ENCODE measurements at regions not wholly inside any gene's neighbourhood (a gene's known extent, or its start where the extent isn't known, plus 50 kb on each side); places are given as distances from the start of the nearest gene placed in this dataset.

DNA sequence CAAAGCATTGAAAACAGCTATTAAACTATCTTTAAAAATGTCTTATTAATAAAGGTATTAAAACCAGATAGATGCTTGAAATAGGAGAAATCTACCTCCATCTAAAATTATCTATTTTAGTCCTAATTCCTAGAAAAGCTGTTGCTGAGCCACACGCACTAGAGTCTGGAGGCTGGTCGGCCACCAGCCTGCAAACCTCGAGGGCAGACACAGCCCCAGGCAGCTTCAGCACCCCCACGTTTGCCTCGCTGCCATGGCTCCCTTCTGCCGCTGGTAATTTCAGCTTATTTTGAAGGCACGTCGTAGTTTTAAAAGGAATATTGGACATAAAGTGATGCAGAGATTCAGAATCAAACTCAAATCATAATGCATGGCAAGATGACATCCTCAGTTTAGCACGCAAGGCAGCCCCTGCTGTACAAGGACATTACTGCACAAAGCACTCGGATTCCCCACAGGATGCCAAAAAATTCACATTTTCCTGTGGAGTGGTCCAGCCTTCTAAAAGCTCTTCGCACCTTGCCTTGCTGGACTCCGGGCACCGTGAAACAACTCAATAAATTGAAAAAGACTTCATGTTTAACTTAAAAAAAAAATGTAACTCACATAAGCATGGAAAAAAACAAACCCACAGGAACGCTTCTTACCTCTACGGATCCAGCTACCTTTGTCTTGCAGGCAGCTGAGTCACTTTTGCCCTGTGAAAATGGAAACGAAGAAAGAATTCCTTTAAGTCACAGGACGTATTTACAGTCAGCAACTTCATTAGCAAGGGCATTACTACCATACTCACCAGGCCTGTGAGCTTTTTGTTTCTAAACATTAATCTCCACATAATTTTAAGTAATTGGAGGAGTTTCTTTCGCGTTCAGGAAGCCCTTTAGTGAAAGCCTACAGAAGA, 143.4 kb upstream of the RPS6KA2 start:
- DNase-seq, result no peak

GRCh38 chr6:166769648-166770047, 142.6 kb upstream of the RPS6KA2 start:
- no peak for DNase-seq

DNA sequence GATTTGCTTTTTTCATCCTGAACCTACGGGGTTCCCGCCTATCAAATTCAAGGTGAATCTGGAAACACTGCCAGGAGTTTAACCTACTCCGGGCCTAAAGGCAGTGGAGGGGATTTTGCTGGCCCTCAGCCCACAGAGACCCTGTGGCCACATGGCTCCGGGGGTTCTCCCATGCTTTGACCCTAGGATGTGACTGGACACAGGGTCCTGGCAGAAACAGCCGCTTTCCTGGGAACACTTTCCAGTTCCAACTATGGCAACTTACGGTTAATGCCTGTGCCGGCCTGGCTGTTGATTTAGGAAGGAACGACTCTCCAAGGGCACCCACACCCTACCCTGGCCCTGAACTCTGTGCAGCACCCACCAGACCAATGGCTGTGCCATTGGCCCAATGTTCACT, 141.7 kb upstream of the RPS6KA2 start:
- no peak for DNase-seq

DNA sequence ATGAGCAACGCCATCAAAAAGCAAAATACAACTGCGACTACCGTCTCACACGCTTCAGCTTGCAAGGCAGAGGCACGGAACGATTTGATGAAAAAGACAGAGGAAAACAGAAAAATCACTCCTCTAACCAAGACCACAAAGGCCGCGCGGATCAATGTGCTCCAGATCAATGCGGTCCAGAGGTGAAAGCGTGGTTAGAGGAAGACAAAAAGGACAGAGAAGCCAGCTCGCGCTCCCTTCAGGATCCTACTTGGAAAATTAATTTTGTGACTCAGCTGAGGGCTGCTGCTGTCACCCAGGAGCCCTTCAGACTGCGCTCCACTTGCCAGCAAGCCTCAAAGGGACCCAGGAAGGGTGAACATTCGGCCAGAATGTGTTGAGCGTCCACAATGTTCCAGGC, 140.2 kb upstream of the RPS6KA2 start:
- DNase-seq, result no peak

DNA sequence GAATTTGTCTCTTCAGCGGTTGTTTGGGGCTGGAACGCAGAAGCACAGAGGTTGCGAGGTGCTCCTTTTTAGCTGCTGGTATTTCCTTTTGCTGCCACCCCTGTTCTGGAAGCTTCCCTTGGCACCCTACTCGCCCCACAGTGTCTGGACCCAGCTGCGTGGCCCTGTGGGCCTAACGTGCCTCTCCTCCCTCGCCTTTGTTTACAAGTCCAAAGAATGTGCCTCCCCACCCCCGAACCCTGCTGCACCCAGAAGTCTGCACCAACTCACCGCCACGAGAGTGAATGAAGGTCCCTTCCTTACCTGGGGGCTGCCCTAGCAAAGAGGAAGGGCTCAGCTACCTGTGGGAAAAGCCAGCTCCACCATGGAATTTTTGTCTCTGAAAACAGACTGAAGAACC, 139.7 kb upstream of the RPS6KA2 start:
- DNase-seq, result no peak

- DNase-seq, result no peak
Measured at GRCh38 chr6:166765234-166765541, 138.1 kb upstream of the RPS6KA2 start.

- DNase-seq, result no peak
Measured at GRCh38 chr6:166764473-166765233, 137.6 kb upstream of the RPS6KA2 start.

GRCh38 chr6:166763606-166764472, 136.8 kb upstream of the RPS6KA2 start:
- no peak for DNase-seq

GRCh38 chr6:166761801-166762200, 134.8 kb upstream of the RPS6KA2 start:
- no peak for DNase-seq

GRCh38 chr6:166760288-166760687, 133.2 kb upstream of the RPS6KA2 start:
- no peak for DNase-seq

DNA sequence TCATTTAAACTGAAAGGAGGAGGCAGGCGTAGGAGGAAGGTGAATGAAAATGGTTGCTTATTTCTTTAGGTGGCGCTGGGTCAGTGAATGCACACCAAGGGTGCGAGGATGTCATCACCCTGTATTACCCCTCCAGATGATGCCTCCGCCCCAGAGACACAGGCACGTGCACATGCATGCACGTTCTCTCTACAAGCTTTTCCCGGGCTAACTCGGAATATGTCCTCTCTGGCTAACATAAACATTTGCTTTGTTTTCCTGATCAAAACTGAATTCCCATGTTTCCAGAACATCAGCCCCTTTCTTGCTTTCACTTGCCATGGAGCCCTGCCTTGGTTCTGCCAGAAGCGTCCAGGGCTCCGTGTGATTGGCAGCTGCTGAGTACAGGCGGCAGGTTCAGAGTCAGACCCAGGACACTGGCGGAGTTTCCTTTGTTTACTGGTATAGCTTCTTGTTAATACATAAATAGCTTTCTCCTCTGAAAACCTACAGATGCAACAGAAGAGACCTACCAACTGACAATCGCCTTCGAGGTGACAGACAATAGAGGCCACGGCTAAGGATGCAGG, 131.2 kb upstream of the RPS6KA2 start:
- DNase-seq, result no peak

DNA sequence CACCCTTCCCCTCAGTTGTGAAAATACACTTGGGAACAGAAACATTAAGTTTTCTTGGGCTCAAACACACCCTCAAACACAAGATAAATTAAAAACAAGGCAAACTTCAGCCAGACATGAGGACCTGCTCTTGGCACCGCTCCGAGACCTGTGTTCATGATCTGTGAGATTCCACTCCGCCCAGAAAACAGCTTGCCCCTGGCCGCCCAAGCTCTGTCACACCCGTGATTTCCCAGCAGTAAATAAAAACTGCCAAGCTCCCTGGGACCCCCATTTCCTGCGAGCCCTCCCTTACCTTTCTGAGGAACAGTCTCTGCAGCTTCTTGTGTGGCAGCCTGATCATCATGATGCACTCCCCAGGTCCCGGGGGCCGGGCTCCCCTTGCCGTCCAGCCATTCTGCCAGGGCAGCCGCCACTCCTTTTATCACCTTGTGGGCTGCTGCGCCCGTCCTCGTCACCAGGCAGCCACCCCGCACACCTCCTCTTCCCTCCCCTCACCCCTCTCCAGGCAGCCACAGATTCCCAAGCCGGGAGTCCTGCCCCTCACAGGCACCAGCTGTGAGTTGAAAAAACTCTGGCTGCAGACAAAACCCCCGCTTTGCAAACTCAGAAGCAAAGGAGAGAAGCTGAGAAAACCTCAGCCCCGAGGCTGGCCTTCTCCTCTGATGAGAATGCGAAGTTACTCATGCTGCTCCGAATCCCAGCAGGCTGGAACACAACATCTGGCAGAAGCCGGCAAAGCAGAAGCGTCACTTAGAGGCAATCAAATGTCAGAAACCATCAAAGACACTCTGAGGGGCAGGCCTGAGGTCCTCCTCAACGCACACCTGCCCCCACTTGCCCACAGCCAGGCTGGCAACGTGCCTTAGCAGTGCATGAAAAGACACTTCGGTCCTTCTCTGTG, 130.4 kb upstream of the RPS6KA2 start:
- no peak for DNase-seq

GRCh38 chr6:166754218-166755030, 127.4 kb upstream of the RPS6KA2 start:
- no peak for DNase-seq

- DNase-seq, result no peak
Measured at GRCh38 chr6:166752928-166753721, 126.1 kb upstream of the RPS6KA2 start.

GRCh38 chr6:166752097-166752496, 125.0 kb upstream of the RPS6KA2 start:
- DNase-seq, result no peak

GRCh38 chr6:166751051-166751595, 124.1 kb upstream of the RPS6KA2 start:
- no peak for DNase-seq

DNA sequence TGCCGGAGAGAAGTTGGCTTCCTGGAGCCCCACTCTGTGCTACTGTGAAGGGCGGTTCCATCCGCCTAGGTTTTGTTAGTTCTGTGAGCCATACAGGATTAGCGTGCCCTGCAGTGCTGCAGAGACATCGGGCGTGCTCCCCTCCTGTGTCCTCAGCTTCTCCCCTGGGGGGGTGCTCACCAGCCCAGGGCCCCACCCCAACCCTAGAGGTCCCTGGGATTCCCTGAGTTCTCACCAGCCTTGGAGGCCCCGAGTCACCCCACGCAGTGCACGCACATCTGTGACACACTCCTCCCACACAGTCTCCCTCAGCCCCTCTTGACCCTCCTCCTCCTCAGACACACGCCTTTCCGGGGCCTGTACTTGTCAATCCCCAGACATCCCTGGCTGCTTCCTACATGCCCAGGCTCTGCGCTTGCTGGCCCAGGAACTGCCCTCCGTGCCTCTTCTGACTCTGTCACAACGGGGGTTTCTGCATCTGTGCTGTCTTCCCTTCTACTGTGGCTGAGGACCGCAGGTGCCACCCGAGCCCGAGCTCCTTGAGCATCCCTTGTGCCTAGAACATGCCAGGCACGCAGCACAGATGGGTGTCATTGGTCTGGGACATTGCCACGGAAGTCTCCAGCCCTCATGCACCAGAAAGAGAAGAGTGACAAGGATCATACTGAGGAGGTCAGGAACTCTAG, 123.2 kb upstream of the RPS6KA2 start:
- DNase-seq, result no peak

GRCh38 chr6:166749666-166750065, 122.6 kb upstream of the RPS6KA2 start:
- DNase-seq, result no peak

Data from NCI-H446 (cell line).